ENCODE measurements at regions not wholly inside any gene's neighbourhood (a gene's known extent, or its start where the extent isn't known, plus 50 kb on each side); places are given as distances from the start of the nearest gene placed in this dataset.

DNA sequence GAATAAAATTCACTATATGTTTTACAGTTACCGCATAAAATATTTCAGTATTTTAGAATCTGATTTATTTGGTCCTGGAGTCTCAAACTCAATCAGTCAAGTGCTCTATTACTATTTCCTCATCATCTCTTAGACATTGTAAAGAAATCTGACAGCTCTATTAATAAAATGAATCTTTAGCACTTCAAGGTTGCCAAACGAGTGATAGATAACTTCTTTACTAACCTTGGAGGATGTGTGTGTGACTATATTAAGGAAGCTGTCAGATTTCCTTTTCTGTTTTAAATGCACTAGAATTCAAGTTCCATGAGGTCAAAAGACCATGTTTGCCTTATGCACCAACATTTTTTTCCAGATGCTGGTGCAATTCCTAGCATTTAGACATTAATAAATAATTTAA, 389.8 kb upstream of the AZI2 start:
- DNase-seq (ENCODE audit: low read depth, low spot score), result no peak
- ChIA-PET POLR2A (no interaction called here), CTCF (no interaction called here)
- in situ Hi-C loops (cut with HindIII; ENCODE audit: low pct_unique_long_range_greater_than_20kb, low sequenced_read_pairs) (no loop called here), intact Hi-C loops (cut with micrococcal nuclease; ENCODE audit: unreplicated experiment) (no loop called here)
- Histone ChIP-seq H3K9me3 (ENCODE audit: control insufficient read depth, insufficient read depth, low read depth, low read length) (no peaks in the 10 kb centered on the region), H3K4me1 (ENCODE audit: control insufficient read depth, insufficient read depth, low read length) (no peaks in the 10 kb centered on the region), H3K27ac (ENCODE audit: low read length) (no peak overlapping the region), H3K4me3 (ENCODE audit: low read depth in 2 of 2, low read length in 2 of 2) (no peak overlapping the region), H3K27me3 (ENCODE audit: control insufficient read depth, insufficient read depth, low read length) (no peaks in the 10 kb centered on the region), H3K36me3 (ENCODE audit: control insufficient read depth, insufficient read depth, low read length) (no peaks in the 10 kb centered on the region)
- no peak for ATAC-seq
- no TSS peak for BruUV-seq (replicated peaks)
- TF ChIP-seq POLR2AphosphoS5 (IDR thresholded peaks at IDR 0.05; ENCODE audit: low read depth, low read length) (no peak), TCF7L2 (IDR thresholded peaks at IDR 0.05; ENCODE audit: low read depth, low read length) (no peak), SIN3A (IDR thresholded peaks at IDR 0.05; ENCODE audit: borderline replicate concordance, insufficient read depth, low read depth, low read length) (no peak)
- TF ChIP-seq, protein P1, sequence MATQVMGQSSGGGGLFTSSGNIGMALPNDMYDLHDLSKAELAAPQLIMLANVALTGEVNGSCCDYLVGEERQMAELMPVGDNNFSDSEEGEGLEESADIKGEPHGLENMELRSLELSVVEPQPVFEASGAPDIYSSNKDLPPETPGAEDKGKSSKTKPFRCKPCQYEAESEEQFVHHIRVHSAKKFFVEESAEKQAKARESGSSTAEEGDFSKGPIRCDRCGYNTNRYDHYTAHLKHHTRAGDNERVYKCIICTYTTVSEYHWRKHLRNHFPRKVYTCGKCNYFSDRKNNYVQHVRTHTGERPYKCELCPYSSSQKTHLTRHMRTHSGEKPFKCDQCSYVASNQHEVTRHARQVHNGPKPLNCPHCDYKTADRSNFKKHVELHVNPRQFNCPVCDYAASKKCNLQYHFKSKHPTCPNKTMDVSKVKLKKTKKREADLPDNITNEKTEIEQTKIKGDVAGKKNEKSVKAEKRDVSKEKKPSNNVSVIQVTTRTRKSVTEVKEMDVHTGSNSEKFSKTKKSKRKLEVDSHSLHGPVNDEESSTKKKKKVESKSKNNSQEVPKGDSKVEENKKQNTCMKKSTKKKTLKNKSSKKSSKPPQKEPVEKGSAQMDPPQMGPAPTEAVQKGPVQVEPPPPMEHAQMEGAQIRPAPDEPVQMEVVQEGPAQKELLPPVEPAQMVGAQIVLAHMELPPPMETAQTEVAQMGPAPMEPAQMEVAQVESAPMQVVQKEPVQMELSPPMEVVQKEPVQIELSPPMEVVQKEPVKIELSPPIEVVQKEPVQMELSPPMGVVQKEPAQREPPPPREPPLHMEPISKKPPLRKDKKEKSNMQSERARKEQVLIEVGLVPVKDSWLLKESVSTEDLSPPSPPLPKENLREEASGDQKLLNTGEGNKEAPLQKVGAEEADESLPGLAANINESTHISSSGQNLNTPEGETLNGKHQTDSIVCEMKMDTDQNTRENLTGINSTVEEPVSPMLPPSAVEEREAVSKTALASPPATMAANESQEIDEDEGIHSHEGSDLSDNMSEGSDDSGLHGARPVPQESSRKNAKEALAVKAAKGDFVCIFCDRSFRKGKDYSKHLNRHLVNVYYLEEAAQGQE (IDR thresholded peaks at IDR 0.05; ENCODE audit: insufficient read depth in 1 of 2, low read depth in 2 of 2, low read length in 1 of 2), result no peak
- TF ChIP-seq, protein P2, sequence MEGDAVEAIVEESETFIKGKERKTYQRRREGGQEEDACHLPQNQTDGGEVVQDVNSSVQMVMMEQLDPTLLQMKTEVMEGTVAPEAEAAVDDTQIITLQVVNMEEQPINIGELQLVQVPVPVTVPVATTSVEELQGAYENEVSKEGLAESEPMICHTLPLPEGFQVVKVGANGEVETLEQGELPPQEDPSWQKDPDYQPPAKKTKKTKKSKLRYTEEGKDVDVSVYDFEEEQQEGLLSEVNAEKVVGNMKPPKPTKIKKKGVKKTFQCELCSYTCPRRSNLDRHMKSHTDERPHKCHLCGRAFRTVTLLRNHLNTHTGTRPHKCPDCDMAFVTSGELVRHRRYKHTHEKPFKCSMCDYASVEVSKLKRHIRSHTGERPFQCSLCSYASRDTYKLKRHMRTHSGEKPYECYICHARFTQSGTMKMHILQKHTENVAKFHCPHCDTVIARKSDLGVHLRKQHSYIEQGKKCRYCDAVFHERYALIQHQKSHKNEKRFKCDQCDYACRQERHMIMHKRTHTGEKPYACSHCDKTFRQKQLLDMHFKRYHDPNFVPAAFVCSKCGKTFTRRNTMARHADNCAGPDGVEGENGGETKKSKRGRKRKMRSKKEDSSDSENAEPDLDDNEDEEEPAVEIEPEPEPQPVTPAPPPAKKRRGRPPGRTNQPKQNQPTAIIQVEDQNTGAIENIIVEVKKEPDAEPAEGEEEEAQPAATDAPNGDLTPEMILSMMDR (IDR thresholded peaks at IDR 0.05), result no peak

DNA sequence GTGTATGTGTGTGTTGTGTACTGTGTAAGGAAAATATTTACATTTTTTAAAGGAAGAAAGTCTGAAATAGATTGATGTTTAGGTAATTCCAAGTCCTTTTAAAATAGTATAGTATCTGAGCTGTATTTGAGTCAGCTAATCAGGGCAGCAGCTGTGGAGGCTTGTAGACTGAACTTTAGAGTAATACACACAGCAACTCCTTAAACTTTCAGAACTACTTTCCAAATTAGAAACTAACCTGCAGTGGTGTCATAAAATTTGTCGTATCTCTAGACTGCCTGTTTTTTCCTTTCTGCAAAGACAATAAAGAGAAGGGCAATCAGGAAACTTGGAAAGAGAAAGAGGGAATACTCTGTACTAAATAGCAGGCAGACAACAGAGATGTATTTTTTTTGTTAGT, 391.0 kb upstream of the AZI2 start:
- H3K27ac ChIP-seq (ENCODE audit: low read length), result no peak overlapping the region
- CTCF ChIA-PET, result no interaction called here
- no peaks in the 10 kb centered on the region for H3K9me3 ChIP-seq (ENCODE audit: control insufficient read depth, insufficient read depth, low read depth, low read length)
- H3K4me1 ChIP-seq (ENCODE audit: control insufficient read depth, insufficient read depth, low read length), result no peaks in the 10 kb centered on the region
- POLR2A ChIA-PET, result no interaction called here
- no peak for DNase-seq (ENCODE audit: low read depth, low spot score)
- TF ChIP-seq POLR2AphosphoS5 (IDR thresholded peaks at IDR 0.05; ENCODE audit: low read depth, low read length), result no peak
- TF ChIP-seq, protein P2 (IDR thresholded peaks at IDR 0.05), result no peak
- no peak for TF ChIP-seq SIN3A (IDR thresholded peaks at IDR 0.05; ENCODE audit: borderline replicate concordance, insufficient read depth, low read depth, low read length)
- TF ChIP-seq TCF7L2 (IDR thresholded peaks at IDR 0.05; ENCODE audit: low read depth, low read length), result no peak
- TF ChIP-seq, protein P1 (IDR thresholded peaks at IDR 0.05; ENCODE audit: insufficient read depth in 1 of 2, low read depth in 2 of 2, low read length in 1 of 2), result no peak
- BruUV-seq (replicated peaks), result no TSS peak
- in situ Hi-C loops (cut with HindIII; ENCODE audit: low pct_unique_long_range_greater_than_20kb, low sequenced_read_pairs) (no loop called here), intact Hi-C loops (cut with micrococcal nuclease; ENCODE audit: unreplicated experiment) (no loop called here)
- H3K36me3 ChIP-seq (ENCODE audit: control insufficient read depth, insufficient read depth, low read length), result no peaks in the 10 kb centered on the region
- no peaks in the 10 kb centered on the region for H3K27me3 ChIP-seq (ENCODE audit: control insufficient read depth, insufficient read depth, low read length)
- no peak overlapping the region for H3K4me3 ChIP-seq (ENCODE audit: low read depth in 2 of 2, low read length in 2 of 2)
- no peak for ATAC-seq
